HepG2 (cell line): ENCODE measurements at regions not wholly inside any gene's neighbourhood (a gene's known extent, or its start where the extent isn't known, plus 50 kb on each side); places are given as distances from the start of the nearest gene placed in this dataset.

ENCODE experiments used
- ATAC-seq: fragments of 200-7000 bp; cut with Tn5 transposase; 3 replicates; pipeline ENCODE4 v1.9.1; 2020; ENCODE audit warnings: mild to moderate bottlenecking, moderate library complexity
- BruUV-seq: library from RNA; stranded (reverse); fragments of 400-500 nt; replicated peaks from 2 replicates; lab custom pipeline; 2021; lab: Mats Ljungman, UMichigan
- CTCF ChIA-PET: fragments of 300-600 bp; formaldehyde crosslinking; extraction: SDS; loops from one replicate; lab custom pipeline; 2021; ENCODE audit warnings: low total read pairs, inconsistent platforms, low intra/inter-chr PET ratio; lab: Yijun Ruan, JAX
- POLR2A ChIA-PET: fragments of 350-600 bp; sonication (Branson Sonifier 250); formaldehyde crosslinking; loops from one replicate; lab custom pipeline; 2020; ENCODE audit warnings: antibody characterized with exemption, inconsistent platforms; lab: Yijun Ruan, JAX
- DNase-seq: peaks from one replicate; pipeline ENCODE4 v3.0.0-alpha.2; 2015; ENCODE audit warnings: low spot score
- FAIRE-seq: peaks from 3 replicates; lab custom pipeline; 2011; peaks lifted over from hg19 to GRCh38; lab: Jason Lieb, UNC
- H2AFZ ChIP-seq: one replicate; pipeline ENCODE4 v1.6.1; 2011; ENCODE audit warnings: low read length, inconsistent platforms
- H3K27ac ChIP-seq: fragments of 300-600 bp; 3 replicates; pipeline ENCODE4 v1.8.0; 2011; ENCODE audit warnings: mixed run types, mild to moderate bottlenecking, mixed read lengths, low read length, inconsistent platforms; ENCODE audit not compliant: insufficient read depth; ENCODE audit errors: extremely low read length
- H3K27me3 ChIP-seq, 2 experiments: fragments of 200-600 bp in 1 of 2; 2 replicates in 1 of 2; 3 replicates in 1 of 2; pipeline versions ENCODE4 v1.6.0 to v1.8.0; 2011; ENCODE audit warnings: low read length in 2 of 2, mild to moderate bottlenecking in 2 of 2, moderate library complexity in 2 of 2, inconsistent platforms in 1 of 2; ENCODE audit not compliant: insufficient read depth in 2 of 2, control insufficient read depth in 1 of 2
- H3K36me3 ChIP-seq, 2 experiments: fragments of 200-600 bp in 1 of 2; replicated peaks in 1 of 2; 2 replicates in 1 of 2; 3 replicates in 1 of 2; pipeline versions ENCODE4 v1.5.1 to v1.8.0; 2011; ENCODE audit warnings: low read length in 2 of 2, inconsistent platforms in 1 of 2; ENCODE audit not compliant: insufficient read depth in 2 of 2, control insufficient read depth in 1 of 2
- H3K4me1 ChIP-seq: 2 replicates; pipeline ENCODE4 v1.5.1; 2012; ENCODE audit warnings: low read length, inconsistent platforms; ENCODE audit not compliant: insufficient read depth
- H3K4me2 ChIP-seq: 2 replicates; pipeline ENCODE4 v1.6.0; 2011; ENCODE audit warnings: low read depth, low read length, inconsistent platforms
- H3K4me3 ChIP-seq, 3 experiments: fragments of 200-600 bp in 1 of 3; sonication (generic), shearing (Covaris generic) in 1 of 3; replicated peaks in 1 of 3; 2 replicates each; pipeline ENCODE4 v1.5.1; 2011 to 2016; ENCODE audit warnings: low read length in 3 of 3, inconsistent platforms in 2 of 3, low read depth in 2 of 3, mild to moderate bottlenecking in 2 of 3, control low read depth in 1 of 3, mixed read lengths in 1 of 3; ENCODE audit not compliant: insufficient read depth in 1 of 3
- H3K79me2 ChIP-seq: one replicate; pipeline ENCODE4 v1.6.1; 2011; ENCODE audit warnings: low read length, inconsistent platforms; ENCODE audit not compliant: insufficient read depth
- H3K9ac ChIP-seq: 2 replicates; pipeline ENCODE4 v1.6.0; 2011; ENCODE audit warnings: mild to moderate bottlenecking, low read depth, low read length, inconsistent platforms; ENCODE audit not compliant: insufficient read depth
- H3K9me3 ChIP-seq: 2 replicates; pipeline ENCODE4 v1.5.1; 2012; ENCODE audit warnings: mild to moderate bottlenecking, low read length
- H4K20me1 ChIP-seq: 2 replicates; pipeline ENCODE4 v1.6.0; 2011; ENCODE audit warnings: inconsistent platforms, mild to moderate bottlenecking, low read length, moderate library complexity; ENCODE audit not compliant: insufficient read depth
- BCL3 ChIP-seq: sonication (generic); formaldehyde crosslinking; IDR thresholded peaks from 2 replicates; pipeline ENCODE4 v1.5.1; 2020; ENCODE audit warnings: mild to moderate bottlenecking, missing genetic modification reagents, moderate library complexity
- GLI4 ChIP-seq: sonication (generic); formaldehyde crosslinking; IDR thresholded peaks from 2 replicates; pipeline ENCODE4 v1.5.1; 2020; ENCODE audit warnings: missing genetic modification reagents, mild to moderate bottlenecking, moderate library complexity, borderline replicate concordance
- HNRNPLL ChIP-seq: fragments of 200-400 bp; formaldehyde crosslinking; IDR thresholded peaks from 2 replicates; pipeline ENCODE4 v1.6.1; 2017; ENCODE audit warnings: mild to moderate bottlenecking, low read depth, low read length; ENCODE audit not compliant: poor library complexity, severe bottlenecking
- HOXA5 ChIP-seq: sonication (generic); formaldehyde crosslinking; IDR thresholded peaks from 2 replicates; pipeline ENCODE4 v1.4.0; 2020; ENCODE audit warnings: missing genetic modification reagents
- KLF6 ChIP-seq: IDR thresholded peaks from 2 replicates; pipeline ENCODE4 v1.8.0; 2016; ENCODE audit warnings: missing biosample characterization, missing genetic modification reagents
- MEF2D ChIP-seq: sonication (generic); formaldehyde crosslinking; IDR thresholded peaks from 2 replicates; pipeline ENCODE4 v1.5.1; 2020; ENCODE audit warnings: mild to moderate bottlenecking, missing genetic modification reagents
- NFE2L1 ChIP-seq: sonication (generic); formaldehyde crosslinking; IDR thresholded peaks from 2 replicates; pipeline ENCODE4 v1.4.0; 2020; ENCODE audit warnings: missing genetic modification reagents, mild to moderate bottlenecking, borderline replicate concordance
- PHB2 ChIP-seq: fragments of 450-650 bp; IDR thresholded peaks from 2 replicates; pipeline ENCODE4 v1.6.1; 2018; ENCODE audit not compliant: partially characterized antibody
- POLR2AphosphoS5 ChIP-seq: IDR thresholded peaks from 2 replicates; pipeline ENCODE4 v1.6.1; 2012; ENCODE audit warnings: low read depth, low read length
- SALL1 ChIP-seq: sonication (generic); formaldehyde crosslinking; IDR thresholded peaks from 2 replicates; pipeline ENCODE4 v1.8.0; 2022; ENCODE audit warnings: mild to moderate bottlenecking, missing genetic modification reagents
- SMYD3 ChIP-seq: sonication (generic); formaldehyde crosslinking; IDR thresholded peaks from 2 replicates; pipeline ENCODE4 v1.8.1; 2023; ENCODE audit warnings: mild to moderate bottlenecking, missing genetic modification reagents
- SRSF9 ChIP-seq: fragments of 200-400 bp; formaldehyde crosslinking; IDR thresholded peaks from 2 replicates; pipeline ENCODE4 v1.6.1; 2018; ENCODE audit warnings: borderline replicate concordance, mild to moderate bottlenecking, low read depth, low read length; ENCODE audit not compliant: insufficient read depth, poor library complexity, severe bottlenecking
- ZBTB39 ChIP-seq: sonication (generic); formaldehyde crosslinking; IDR thresholded peaks from 2 replicates; pipeline ENCODE4 v1.5.0; 2020; ENCODE audit warnings: missing genetic modification reagents
- ZFP36L1 ChIP-seq: sonication (generic); formaldehyde crosslinking; IDR thresholded peaks from 2 replicates; pipeline ENCODE4 v1.8.0; 2022; ENCODE audit warnings: mild to moderate bottlenecking, missing genetic modification reagents, moderate library complexity
- ZNF3 ChIP-seq: IDR thresholded peaks from 2 replicates; pipeline ENCODE4 v1.7.0; 2017; ENCODE audit warnings: inconsistent platforms
- ZNF317 ChIP-seq: sonication (generic); formaldehyde crosslinking; IDR thresholded peaks from 2 replicates; pipeline ENCODE4 v1.5.0; 2020; ENCODE audit warnings: mild to moderate bottlenecking, missing genetic modification reagents
- ZNF34 ChIP-seq: sonication (generic); formaldehyde crosslinking; IDR thresholded peaks from 2 replicates; pipeline ENCODE4 v1.4.0; 2020; ENCODE audit warnings: mild to moderate bottlenecking, missing genetic modification reagents, borderline replicate concordance
- ZNF512 ChIP-seq: sonication (generic); formaldehyde crosslinking; IDR thresholded peaks from 2 replicates; pipeline ENCODE4 v1.4.0; 2020; ENCODE audit warnings: mild to moderate bottlenecking, missing genetic modification reagents
- ZSCAN25 ChIP-seq: sonication (generic); formaldehyde crosslinking; IDR thresholded peaks from 2 replicates; pipeline ENCODE4 v1.8.0; 2022; ENCODE audit warnings: mild to moderate bottlenecking, missing genetic modification reagents
- WGBS: methylation state at CpG from one replicate; pipeline ENCODE4 v1.1.6; 2017; ENCODE audit warnings: low lambda C conversion rate; 5-methylcytosine and 5-hydroxymethylcytosine counted together
- in situ Hi-C: cut with HindIII; loops from 2 replicates; pipeline ENCODE4 v1.10.0; 2017; ENCODE audit warnings: low pct_unique_long_range_greater_than_20kb; ENCODE audit not compliant: extremely low pct_ligation_motif_present
- intact Hi-C: fragments of 100-400 bp; cut with micrococcal nuclease; formaldehyde crosslinking; loops from one replicate; pipeline ENCODE4 v1.10.0; 2022; ENCODE audit not compliant: unreplicated experiment
- TF ChIP-seq, protein P1 (sequence below): IDR thresholded peaks from 2 replicates; pipeline ENCODE4 v1.6.1; 2016; ENCODE audit warnings: low read depth, borderline replicate concordance

GRCh38 chr13:36552334-36552733, 120.0 kb downstream of the CCNA1 start (continued):
- no peak for TF ChIP-seq HNRNPLL

- CTCF ChIA-PET = no interaction called here
- no peak overlapping the region for H3K9ac ChIP-seq
- no peaks in the 10 kb centered on the region for H3K36me3 ChIP-seq
- peaks cover 0 to 3% of the 10 kb centered on the region in 2 experiments; a peak in 1 of 5 replicates for H3K27me3 ChIP-seq
- no peaks in the 10 kb centered on the region for H3K9me3 ChIP-seq
- no peaks in the 10 kb centered on the region for H4K20me1 ChIP-seq
- FAIRE-seq (no peak), DNase-seq (no peak), ATAC-seq (no peak)
- no peak overlapping the region for H3K4me2 ChIP-seq
- intact Hi-C loops (no loop called here), in situ Hi-C loops (no loop called here)
- H3K4me3 ChIP-seq = no peak overlapping the region
- POLR2A ChIA-PET = no interaction called here
- BruUV-seq = no TSS peak
- H3K4me1 ChIP-seq = no peaks in the 10 kb centered on the region
- whole genome bisulfite sequencing = 0% methylated on average over 1 of the region's 1 CpG
- H2AFZ ChIP-seq = no peak overlapping the region
- H3K27ac ChIP-seq = no peak overlapping the region
- no peaks in the 10 kb centered on the region for H3K79me2 ChIP-seq
- TF ChIP-seq ZFP36L1 (CRISPR knock-in tag) (no peak), ZNF512 (CRISPR knock-in tag) (no peak), HOXA5 (CRISPR knock-in tag) (no peak), SRSF9 (no peak), BCL3 (CRISPR knock-in tag) (no peak), ZBTB39 (CRISPR knock-in tag) (no peak), POLR2AphosphoS5 (no peak), ZNF317 (CRISPR knock-in tag) (no peak), ZNF3 (CRISPR knock-in tag) (no peak), PHB2 (no peak), SALL1 (CRISPR knock-in tag) (no peak), SMYD3 (CRISPR knock-in tag) (no peak), MEF2D (CRISPR knock-in tag) (no peak), KLF6 (CRISPR knock-in tag) (no peak), ZNF34 (CRISPR knock-in tag) (no peak), ZSCAN25 (CRISPR knock-in tag) (no peak), NFE2L1 (CRISPR knock-in tag) (no peak), GLI4 (no peak)
- TF ChIP-seq, protein P1, sequence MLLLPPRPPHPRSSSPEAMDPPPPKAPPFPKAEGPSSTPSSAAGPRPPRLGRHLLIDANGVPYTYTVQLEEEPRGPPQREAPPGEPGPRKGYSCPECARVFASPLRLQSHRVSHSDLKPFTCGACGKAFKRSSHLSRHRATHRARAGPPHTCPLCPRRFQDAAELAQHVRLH (CRISPR knock-in tag) = no peak
Measured at GRCh38 chr13:36553491-36553890, 120.3 kb upstream of the SERTM1 start.
